ENCODE measurements at regions not wholly inside any gene's neighbourhood (a gene's known extent, or its start where the extent isn't known, plus 50 kb on each side); places are given as distances from the start of the nearest gene placed in this dataset.
"Not testable (repeated sequence)": the region's sequence is repeated elsewhere in the genome, so short reads cannot be mapped to it uniquely, and the experiment has no call there.

DNA sequence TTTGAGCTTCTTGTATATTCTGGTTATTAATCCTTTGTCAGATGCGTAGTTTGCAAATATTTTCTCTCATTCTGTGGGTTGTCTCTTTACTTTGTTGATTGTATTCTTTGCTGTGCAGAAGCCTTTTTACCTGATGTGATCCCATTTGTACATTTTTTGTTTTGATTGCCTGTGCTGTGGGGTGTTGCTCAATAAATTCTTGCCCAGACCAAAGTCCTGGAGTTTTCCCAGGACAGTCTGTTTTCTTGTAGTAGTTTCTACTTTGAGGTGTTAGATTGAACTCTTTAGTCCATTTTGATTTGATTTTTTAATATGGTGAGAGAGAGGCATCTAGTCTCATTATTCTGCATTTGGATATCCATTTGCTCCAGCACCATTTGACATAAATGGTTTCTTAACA lies 588.7 kb upstream of the MBL2 start:
- Histone ChIP-seq H3K9ac (ENCODE audit: low read length) (no peak overlapping the region), H2AFZ (ENCODE audit: low read depth, low read length, poor library complexity, severe bottlenecking) (no peak overlapping the region), H3K27ac (ENCODE audit: low read depth, low read length) (no peak overlapping the region), H3K79me2 (ENCODE audit: insufficient read depth, low read length) (no peaks in the 10 kb centered on the region), H3K4me3 (replicated peaks in 1 of 2; ENCODE audit: low read depth in 1 of 2, low read length in 2 of 2) (no peak overlapping the region), H3K36me3 (ENCODE audit: control insufficient read depth in 1 of 2, insufficient read depth in 2 of 2, low read length in 2 of 2) (no peaks in the 10 kb centered on the region), H3K9me3 (ENCODE audit: control insufficient read depth in 1 of 2, insufficient read depth in 1 of 2, low read depth in 1 of 2, low read length in 2 of 2) (peaks cover 4 to 9% of the 10 kb centered on the region in 2 experiments; a peak in 2 of 4 replicates), H3K9me2 (ENCODE audit: insufficient read depth) (no peaks in the 10 kb centered on the region), H4K20me1 (ENCODE audit: insufficient read depth) (no peaks in the 10 kb centered on the region), H3K27me3 (ENCODE audit: insufficient read depth, low read length) (no peaks in the 10 kb centered on the region), H3K4me1 (ENCODE audit: control insufficient read depth in 1 of 2, insufficient read depth in 2 of 2, low read length in 2 of 2) (no peaks in the 10 kb centered on the region), H3K4me2 (ENCODE audit: low read length) (no peak overlapping the region)
- POLR2A ChIA-PET = no interaction called here
- DNase-seq (ENCODE audit: low read depth, low spot score) (no peak), ATAC-seq (no peak)
- no peak for TF ChIP-seq EZH2phosphoT487 (IDR thresholded peaks at IDR 0.05; ENCODE audit: borderline replicate concordance)
- TF ChIP-seq, protein P1, sequence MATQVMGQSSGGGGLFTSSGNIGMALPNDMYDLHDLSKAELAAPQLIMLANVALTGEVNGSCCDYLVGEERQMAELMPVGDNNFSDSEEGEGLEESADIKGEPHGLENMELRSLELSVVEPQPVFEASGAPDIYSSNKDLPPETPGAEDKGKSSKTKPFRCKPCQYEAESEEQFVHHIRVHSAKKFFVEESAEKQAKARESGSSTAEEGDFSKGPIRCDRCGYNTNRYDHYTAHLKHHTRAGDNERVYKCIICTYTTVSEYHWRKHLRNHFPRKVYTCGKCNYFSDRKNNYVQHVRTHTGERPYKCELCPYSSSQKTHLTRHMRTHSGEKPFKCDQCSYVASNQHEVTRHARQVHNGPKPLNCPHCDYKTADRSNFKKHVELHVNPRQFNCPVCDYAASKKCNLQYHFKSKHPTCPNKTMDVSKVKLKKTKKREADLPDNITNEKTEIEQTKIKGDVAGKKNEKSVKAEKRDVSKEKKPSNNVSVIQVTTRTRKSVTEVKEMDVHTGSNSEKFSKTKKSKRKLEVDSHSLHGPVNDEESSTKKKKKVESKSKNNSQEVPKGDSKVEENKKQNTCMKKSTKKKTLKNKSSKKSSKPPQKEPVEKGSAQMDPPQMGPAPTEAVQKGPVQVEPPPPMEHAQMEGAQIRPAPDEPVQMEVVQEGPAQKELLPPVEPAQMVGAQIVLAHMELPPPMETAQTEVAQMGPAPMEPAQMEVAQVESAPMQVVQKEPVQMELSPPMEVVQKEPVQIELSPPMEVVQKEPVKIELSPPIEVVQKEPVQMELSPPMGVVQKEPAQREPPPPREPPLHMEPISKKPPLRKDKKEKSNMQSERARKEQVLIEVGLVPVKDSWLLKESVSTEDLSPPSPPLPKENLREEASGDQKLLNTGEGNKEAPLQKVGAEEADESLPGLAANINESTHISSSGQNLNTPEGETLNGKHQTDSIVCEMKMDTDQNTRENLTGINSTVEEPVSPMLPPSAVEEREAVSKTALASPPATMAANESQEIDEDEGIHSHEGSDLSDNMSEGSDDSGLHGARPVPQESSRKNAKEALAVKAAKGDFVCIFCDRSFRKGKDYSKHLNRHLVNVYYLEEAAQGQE (IDR thresholded peaks at IDR 0.05; ENCODE audit: low read depth) = no peak
- no peak for TF ChIP-seq FOSL1 (IDR thresholded peaks at IDR 0.05; ENCODE audit: low read depth)
- TF ChIP-seq ZNF274 (IDR thresholded peaks at IDR 0.05; ENCODE audit: low read depth, low read length) = no peak
- no peak for TF ChIP-seq CBX3 (IDR thresholded peaks at IDR 0.05; ENCODE audit: low read depth)
- no peak for TF ChIP-seq TCF7L2 (IDR thresholded peaks at IDR 0.05; ENCODE audit: borderline replicate concordance, extremely low read depth, insufficient read depth, insufficient read length)
- CTCF ChIA-PET = no interaction called here
- RAD21 ChIA-PET (ENCODE audit: low non-redundant PET in 1 of 2, low total read pairs in 2 of 2, uncharacterized antibody in 2 of 2, unreplicated experiment in 2 of 2) = no interaction called here
- intact Hi-C loops (cut with micrococcal nuclease) = no loop called here
- no TSS peak for BruUV-seq (replicated peaks)

DNA sequence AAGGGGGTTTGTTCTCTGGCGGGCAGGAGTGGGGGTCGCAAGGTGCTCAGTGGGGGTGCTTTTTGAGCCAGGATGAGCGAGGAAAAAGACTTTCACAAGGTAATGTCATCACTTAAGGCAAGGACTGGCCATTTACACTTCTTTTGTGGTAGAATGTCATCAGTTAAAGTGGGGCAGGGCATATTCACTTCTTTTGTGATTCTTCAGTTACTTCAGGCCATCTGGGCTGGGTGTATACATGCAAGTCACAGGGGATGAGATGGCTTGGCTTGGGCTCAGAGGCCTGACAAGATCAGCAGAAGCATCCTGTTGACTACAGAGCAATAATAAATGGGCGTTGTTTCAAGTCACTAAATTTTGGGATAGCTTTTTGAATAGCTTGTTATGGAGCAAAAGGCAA lies 586.4 kb upstream of the MBL2 start:
- RAD21 ChIA-PET (ENCODE audit: low non-redundant PET in 1 of 2, low total read pairs in 2 of 2, uncharacterized antibody in 2 of 2, unreplicated experiment in 2 of 2); POLR2A ChIA-PET; H3K9ac ChIP-seq (ENCODE audit: low read length); H4K20me1 ChIP-seq (ENCODE audit: insufficient read depth); H3K4me3 ChIP-seq (replicated peaks in 1 of 2; ENCODE audit: low read depth in 1 of 2, low read length in 2 of 2); ATAC-seq; H3K79me2 ChIP-seq (ENCODE audit: insufficient read depth, low read length); H3K36me3 ChIP-seq (ENCODE audit: control insufficient read depth in 1 of 2, insufficient read depth in 2 of 2, low read length in 2 of 2); intact Hi-C loops (cut with micrococcal nuclease); H3K9me2 ChIP-seq (ENCODE audit: insufficient read depth); H3K27me3 ChIP-seq (ENCODE audit: insufficient read depth, low read length); DNase-seq (ENCODE audit: low read depth, low spot score); H3K4me2 ChIP-seq (ENCODE audit: low read length); CTCF ChIA-PET; BruUV-seq (replicated peaks); H3K4me1 ChIP-seq (ENCODE audit: control insufficient read depth in 1 of 2, insufficient read depth in 2 of 2, low read length in 2 of 2); H3K27ac ChIP-seq (ENCODE audit: low read depth, low read length); H2AFZ ChIP-seq (ENCODE audit: low read depth, low read length, poor library complexity, severe bottlenecking): not testable (repeated sequence)
- H3K9me3 ChIP-seq (ENCODE audit: control insufficient read depth in 1 of 2, insufficient read depth in 1 of 2, low read depth in 1 of 2, low read length in 2 of 2) = peaks cover 4 to 14% of the 10 kb centered on the region in 2 experiments; a peak in 2 of 4 replicates
